ENCODE measurements at regions not wholly inside any gene's neighbourhood (a gene's known extent, or its start where the extent isn't known, plus 50 kb on each side); places are given as distances from the start of the nearest gene placed in this dataset.

DNA sequence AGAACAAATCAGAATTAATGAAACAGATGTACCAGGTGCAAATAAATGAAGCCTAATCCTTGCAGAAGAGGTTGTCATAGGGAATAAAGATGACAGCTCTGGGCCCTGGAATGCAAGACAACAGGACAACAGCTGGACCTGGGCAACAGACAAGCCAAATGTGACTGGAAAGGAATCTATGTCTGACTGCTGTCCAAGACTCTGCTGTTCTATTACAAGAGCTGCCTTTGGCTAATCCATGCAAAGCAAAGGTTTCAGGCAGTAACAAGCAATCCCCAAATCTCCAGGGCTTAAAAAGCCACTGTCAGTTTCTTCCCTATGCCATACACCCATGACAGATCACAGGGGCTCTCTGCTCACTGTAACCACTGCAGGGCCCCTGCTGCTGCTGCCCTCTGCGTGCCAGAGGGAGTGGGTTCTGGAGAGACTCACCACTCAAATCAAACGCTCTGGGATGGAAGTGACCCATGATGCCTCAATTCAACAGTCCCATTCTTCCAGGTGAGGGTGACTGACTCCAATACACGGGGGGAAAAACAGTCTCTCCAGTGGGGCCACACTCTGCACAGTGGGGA, 218.9 kb upstream of the SFSWAP start:
- intact Hi-C loops (cut with DNase I) = no loop called here
- WGBS, 2 donors = 52 to 60% methylated on average over 3 of the region's 3 CpGs
- H3K36me3 ChIP-seq = no peaks in the 10 kb centered on the region
- TF ChIP-seq, protein P1, sequence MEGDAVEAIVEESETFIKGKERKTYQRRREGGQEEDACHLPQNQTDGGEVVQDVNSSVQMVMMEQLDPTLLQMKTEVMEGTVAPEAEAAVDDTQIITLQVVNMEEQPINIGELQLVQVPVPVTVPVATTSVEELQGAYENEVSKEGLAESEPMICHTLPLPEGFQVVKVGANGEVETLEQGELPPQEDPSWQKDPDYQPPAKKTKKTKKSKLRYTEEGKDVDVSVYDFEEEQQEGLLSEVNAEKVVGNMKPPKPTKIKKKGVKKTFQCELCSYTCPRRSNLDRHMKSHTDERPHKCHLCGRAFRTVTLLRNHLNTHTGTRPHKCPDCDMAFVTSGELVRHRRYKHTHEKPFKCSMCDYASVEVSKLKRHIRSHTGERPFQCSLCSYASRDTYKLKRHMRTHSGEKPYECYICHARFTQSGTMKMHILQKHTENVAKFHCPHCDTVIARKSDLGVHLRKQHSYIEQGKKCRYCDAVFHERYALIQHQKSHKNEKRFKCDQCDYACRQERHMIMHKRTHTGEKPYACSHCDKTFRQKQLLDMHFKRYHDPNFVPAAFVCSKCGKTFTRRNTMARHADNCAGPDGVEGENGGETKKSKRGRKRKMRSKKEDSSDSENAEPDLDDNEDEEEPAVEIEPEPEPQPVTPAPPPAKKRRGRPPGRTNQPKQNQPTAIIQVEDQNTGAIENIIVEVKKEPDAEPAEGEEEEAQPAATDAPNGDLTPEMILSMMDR (IDR thresholded peaks at IDR 0.05) = no peak
- no peak for DNase-seq
- peaks cover 0 to 8% (median 0%) of the 10 kb centered on the region in 9 donors for H3K4me1 ChIP-seq
- ATAC-seq = peak in 1 of 8 donors; percentile 67
- no peak overlapping the region for H3K4me3 ChIP-seq
- peaks cover 0 to 21% (median 0%) of the 10 kb centered on the region in 7 donors for H3K27me3 ChIP-seq
- H3K27ac ChIP-seq = no peak overlapping the region
- no peaks in the 10 kb centered on the region for H3K9me3 ChIP-seq

DNA sequence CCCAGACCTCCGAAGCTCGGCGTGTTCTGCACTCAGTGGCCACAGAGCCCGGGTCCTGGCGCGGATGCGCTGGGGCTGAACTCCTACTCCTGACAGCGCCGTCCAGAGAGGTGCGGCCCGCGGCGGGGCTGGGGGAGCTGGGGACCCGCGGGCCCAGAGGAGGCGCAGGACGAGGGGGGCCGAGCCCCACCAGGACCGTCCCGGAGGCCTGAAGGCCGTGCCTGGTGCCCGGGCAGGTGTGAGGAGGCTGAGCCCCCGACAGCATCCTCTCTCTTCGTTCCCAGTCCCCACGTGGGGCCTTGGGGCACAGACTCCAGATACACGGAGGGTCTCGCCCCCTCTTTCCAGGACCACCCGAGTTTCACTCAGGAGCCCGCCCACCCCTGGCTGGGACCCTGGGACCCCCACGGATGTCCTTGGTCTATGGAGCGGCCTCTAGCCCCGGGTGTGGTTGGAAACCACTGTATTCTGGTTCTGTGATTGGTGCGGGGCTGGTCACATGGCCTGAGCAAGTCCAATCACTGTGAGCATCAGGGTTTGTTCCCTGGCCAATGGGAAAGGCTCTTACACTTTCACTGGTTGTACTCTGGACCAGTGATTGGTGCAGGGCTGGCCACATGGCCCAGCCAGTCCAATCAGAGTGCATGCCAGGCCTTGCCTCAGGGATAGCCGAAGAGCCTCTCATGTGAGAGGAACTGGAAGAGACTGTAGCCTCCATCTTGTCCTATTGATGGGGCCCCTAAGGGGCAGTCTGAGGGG, 217.6 kb upstream of the SFSWAP start:
- H3K27me3 ChIP-seq = peaks cover 0 to 27% (median 0%) of the 10 kb centered on the region in 7 donors
- whole genome bisulfite sequencing, 2 donors = 77 to 78% methylated on average over 21 of the region's 34 CpGs
- H3K4me3 ChIP-seq = no peak overlapping the region
- H3K27ac ChIP-seq = no peak overlapping the region
- H3K36me3 ChIP-seq = no peaks in the 10 kb centered on the region
- TF ChIP-seq, protein P1 (IDR thresholded peaks at IDR 0.05) = no peak
- ATAC-seq (peak in 1 of 8 donors; percentile 51), DNase-seq (no peak)
- H3K9me3 ChIP-seq = no peaks in the 10 kb centered on the region
- intact Hi-C loops (cut with DNase I) = no loop called here
- peaks cover 0 to 7% (median 0%) of the 10 kb centered on the region in 9 donors for H3K4me1 ChIP-seq

DNA sequence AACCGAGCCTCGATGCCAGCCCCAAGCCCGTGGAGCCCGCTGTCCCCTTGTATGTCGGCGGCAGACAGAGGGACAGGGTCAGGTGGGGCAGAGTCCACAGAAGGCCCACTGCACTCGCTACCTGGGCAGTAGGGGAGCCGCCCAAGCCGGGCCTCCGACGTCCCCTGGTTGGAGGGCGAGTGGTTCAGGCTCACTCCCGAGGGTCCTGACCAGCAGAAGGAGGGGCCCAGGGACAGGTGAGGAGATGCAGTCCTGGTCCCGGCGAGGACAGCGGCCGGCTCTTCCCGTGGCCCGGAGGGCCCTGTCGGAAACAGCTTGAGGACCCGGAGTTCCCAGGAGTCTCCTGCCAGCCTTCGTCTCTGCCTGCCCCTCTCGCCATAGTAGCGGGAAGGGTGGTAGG, 216.7 kb upstream of the SFSWAP start:
- Histone ChIP-seq H3K4me1 (peaks cover 0 to 7% (median 0%) of the 10 kb centered on the region in 9 donors), H3K36me3 (no peaks in the 10 kb centered on the region), H3K9me3 (no peaks in the 10 kb centered on the region), H3K4me3 (no peak overlapping the region), H3K27me3 (peaks cover 0 to 27% (median 0%) of the 10 kb centered on the region in 7 donors), H3K27ac (no peak overlapping the region)
- 92 to 93% methylated on average over 24 of the region's 24 CpGs for WGBS, 2 donors
- TF ChIP-seq, protein P1 (IDR thresholded peaks at IDR 0.05) = no peak
- intact Hi-C loops (cut with DNase I) = no loop called here
- ATAC-seq (peak in 1 of 8 donors; percentile 18), DNase-seq (no peak)

DNA sequence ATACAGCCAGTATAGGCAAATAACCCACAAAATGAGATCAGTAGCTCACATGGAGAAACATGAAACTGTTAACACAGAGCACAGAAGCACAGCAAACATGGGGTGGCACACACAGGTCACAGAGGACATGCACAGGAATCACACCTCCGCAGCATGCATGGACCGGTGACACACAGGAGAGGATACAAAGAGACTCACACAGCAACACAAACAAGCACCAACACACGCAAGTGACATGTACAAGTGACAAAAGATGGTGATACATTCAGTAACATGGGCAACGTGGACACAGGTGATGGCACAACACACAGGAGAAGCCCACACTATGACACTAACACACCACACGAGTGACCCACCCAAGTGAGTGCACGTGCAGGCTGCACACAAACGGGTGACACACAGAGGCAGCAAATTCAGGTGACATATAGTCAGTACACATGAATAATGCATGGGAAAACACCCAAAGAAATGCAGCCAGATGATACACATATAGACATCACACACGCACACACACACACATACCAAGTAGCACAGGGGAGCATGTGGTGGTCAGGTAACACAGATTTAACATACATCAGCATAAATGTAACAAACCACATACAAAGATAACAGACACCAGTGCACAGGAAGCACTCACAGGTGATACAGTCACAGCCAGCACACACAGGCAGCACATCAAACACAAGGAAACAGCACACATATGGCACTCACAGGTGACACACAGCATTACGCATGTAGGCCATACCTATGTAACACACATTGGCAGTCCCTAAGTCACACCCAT, 216.0 kb upstream of the SFSWAP start:
- 82 to 84% methylated on average over 9 of the region's 9 CpGs for WGBS, 2 donors
- Histone ChIP-seq H3K27me3 (peaks cover 0 to 27% (median 0%) of the 10 kb centered on the region in 7 donors), H3K4me1 (peaks cover 0 to 7% (median 0%) of the 10 kb centered on the region in 9 donors), H3K9me3 (no peaks in the 10 kb centered on the region), H3K27ac (no peak overlapping the region), H3K36me3 (no peaks in the 10 kb centered on the region), H3K4me3 (no peak overlapping the region)
- intact Hi-C loops (cut with DNase I) = no loop called here
- TF ChIP-seq, protein P1 (IDR thresholded peaks at IDR 0.05) = no peak
- DNase-seq = no peak
- ATAC-seq = no peak
